GM21423 (cell line): ENCODE measurements at regions not wholly inside any gene's neighbourhood (a gene's known extent, or its start where the extent isn't known, plus 50 kb on each side); places are given as distances from the start of the nearest gene placed in this dataset.
"Not testable (repeated sequence)": the region's sequence is repeated elsewhere in the genome, so short reads cannot be mapped to it uniquely, and the experiment has no call there.

Experiments
- ATAC-seq: cut with Tn5 transposase; IDR thresholded peaks from one replicate; pipeline ENCODE4 v1.9.1; 2021; ENCODE audit warnings: mild to moderate bottlenecking, moderate library complexity; ENCODE audit not compliant: unreplicated experiment

GRCh38 chr3:152149832-152150231 is 118.9 kb upstream of the MBNL1 start:
- ATAC-seq, result no peak

- no peak for ATAC-seq
Observed at GRCh38 chr3:152151216-152151876, 117.4 kb upstream of the MBNL1 start.

GRCh38 chr3:152151877-152152765 is 116.6 kb upstream of the MBNL1 start:
- not testable (repeated sequence) for ATAC-seq

DNA sequence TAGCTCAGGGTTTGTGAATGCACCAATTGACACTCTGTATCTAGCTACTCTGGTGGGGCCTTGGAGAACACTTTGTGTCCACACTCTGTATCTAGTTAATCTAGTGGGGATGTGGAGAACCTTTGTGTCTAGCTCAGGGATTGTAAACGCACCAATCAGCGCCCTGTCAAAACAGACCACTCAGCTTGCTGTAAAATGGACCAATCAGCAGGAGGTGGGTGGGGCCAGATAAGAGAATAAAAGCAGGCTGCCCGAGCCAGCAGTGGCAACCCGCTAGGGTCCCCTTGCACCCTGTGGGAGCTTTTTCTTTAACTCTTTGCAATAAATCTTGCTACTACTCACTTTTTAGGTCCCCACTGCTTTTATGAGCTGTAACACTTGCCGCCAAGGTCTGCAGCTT is 115.6 kb upstream of the MBNL1 start:
- not testable (repeated sequence) for ATAC-seq

DNA sequence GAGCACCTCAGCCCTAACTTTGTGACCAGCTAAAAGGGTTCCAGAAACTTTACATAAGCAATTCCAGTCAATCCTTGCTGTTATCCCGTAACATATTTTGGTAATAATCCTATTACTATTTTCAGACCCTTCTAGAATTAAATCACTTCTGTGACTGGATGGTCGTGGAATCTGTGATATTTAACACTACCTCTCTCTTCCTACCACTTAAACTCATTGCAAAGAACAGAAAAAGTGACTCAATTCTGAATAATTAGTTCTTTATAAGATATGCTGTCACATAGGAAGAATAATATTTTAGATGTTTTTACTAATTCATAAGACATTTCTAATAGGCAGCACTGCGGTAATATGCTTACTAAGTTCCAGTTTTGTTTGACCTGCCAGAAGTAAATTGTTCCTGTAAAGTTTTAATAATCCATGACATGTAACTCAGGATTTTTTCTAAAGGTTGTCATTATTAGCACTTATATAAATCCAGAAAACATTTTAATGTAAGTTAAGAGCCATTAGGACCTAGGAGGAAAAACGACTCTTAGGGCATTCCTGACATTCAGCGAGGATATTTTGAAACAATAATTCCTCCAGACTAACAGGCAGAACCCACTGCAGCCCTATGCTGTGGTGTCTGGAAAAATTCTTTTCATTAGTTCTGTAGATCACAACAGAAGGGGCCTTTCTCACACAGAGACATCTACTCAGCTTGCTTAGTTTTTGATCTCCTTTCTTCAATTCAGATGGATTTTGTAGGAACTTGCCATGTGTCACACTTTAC is 113.3 kb upstream of the MBNL1 start:
- ATAC-seq, result no peak

DNA sequence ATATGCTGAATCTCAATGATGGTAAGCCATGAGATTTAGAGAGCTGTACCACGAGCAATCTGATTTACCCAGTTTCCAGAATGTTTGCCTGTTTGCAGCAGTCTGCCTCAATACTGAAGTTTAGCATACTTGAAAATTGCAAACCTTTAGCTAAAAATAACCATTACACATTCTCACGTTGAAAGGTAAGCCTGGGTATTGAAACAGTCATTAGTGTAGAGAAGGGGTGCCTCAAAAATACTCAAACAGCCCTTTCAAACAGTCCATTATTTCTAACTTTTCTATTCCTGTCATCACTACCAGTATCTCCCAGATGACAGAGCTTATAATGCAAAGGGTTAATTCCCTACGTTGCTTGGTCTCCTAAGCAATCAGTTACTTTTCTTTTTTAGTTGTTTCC is 111.8 kb upstream of the MBNL1 start:
- no peak for ATAC-seq

- no peak for ATAC-seq
Observed at GRCh38 chr3:152157337-152157736, 111.4 kb upstream of the MBNL1 start.

- no peak for ATAC-seq
Observed at GRCh38 chr3:152159328-152159727, 109.4 kb upstream of the MBNL1 start.

DNA sequence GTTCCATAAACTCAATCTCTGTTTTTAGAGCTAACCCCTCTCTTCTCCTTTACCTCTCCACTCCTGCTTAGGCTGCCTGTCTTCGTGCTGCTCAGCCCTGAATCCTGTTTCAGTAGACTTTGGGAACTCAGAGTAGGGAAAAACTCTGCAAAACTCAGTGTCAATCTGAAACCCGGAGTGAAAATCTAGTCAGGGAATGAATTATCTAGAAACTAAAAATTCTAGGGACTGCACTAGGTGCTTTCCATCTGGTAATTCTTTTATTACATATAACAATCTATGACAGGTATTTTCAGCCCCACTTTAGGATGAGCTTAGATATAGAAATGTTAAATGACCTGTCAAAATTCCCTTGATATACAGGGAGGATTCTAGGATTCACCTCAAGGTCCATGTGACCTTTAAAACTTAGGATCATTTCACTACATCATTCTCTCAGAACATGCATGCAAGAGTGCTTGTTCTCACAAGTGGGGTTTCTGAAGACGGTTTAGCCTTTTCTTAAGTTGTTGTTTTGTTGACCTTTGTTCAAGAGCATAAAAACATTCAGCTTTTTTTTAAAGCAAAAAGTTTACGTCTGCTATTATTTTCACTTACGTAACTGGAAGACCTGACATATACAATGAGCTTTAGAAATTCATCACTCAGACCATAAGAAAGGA is 108.2 kb upstream of the MBNL1 start:
- no peak for ATAC-seq

- ATAC-seq, result no peak
Observed at GRCh38 chr3:152172460-152172859, 96.3 kb upstream of the MBNL1 start.

DNA sequence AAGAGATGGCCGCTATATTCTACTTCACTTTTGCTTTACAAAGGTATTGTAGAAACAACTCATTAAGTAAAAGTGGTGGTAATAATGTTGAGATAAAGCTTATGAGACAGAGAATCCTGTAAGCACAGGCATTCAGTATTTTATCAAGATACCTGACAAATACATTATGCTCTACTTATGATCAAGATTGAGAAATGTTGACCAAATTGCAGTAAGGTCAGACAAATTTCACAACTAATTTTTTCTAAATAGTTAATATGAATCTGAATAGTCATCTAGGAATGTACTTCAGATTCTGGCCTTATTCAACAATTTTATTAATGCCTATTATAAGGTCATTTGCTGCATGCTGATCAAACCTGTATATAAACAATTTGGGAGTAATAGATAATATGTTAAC is 95.1 kb upstream of the MBNL1 start:
- no peak for ATAC-seq

DNA sequence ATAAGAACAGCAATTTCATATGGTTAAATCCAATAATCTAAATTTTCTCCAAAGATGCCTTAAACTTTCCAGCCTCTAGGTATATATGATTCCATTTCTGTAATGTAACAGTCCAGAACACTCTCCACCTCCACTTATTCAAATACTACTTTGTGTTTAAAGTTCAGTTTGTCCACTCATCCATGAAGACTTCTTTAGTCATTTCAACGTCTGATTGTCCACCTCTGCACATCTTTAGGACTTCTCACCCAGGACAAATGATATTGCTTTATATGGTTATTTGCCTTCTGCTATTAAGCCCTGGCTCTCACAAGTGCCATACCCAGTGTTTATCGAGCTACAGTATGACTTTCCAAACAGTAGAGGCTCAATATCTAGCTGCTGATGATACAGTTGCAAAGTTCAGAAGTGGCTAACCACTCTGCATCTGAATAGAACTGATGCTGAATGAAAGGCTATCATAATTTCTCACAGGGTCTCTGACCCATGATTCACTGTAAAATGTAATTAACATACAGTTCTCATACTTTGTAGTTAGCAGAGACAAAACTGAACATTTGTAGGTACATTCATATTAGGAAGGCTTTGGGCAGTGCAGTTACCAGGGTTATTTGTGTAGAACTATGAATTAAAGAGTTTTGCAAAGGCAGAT is 93.7 kb upstream of the MBNL1 start:
- no peak for ATAC-seq

GRCh38 chr3:152175528-152175889 is 93.2 kb upstream of the MBNL1 start:
- no peak for ATAC-seq

GRCh38 chr3:152176241-152176640 is 92.5 kb upstream of the MBNL1 start:
- no peak for ATAC-seq

DNA sequence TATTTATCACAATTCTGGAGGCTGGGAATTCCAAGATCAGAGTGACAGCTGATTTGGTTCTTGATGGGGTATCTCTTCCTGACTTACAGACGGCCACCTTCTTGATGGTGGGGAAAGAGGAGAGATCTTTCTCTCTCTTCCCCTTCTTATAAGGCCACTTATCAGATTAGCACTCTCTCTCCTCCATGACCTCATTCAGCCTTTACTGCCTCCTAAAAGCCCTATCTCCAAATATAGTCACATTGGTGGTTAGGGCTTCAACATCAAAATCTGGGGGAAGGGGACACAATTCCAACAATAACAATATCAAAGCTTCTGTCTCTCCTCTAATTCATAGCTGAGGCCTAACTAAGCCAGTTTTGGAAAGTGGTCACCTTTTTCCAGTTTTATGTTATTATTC is 91.7 kb upstream of the MBNL1 start:
- no peak for ATAC-seq

DNA sequence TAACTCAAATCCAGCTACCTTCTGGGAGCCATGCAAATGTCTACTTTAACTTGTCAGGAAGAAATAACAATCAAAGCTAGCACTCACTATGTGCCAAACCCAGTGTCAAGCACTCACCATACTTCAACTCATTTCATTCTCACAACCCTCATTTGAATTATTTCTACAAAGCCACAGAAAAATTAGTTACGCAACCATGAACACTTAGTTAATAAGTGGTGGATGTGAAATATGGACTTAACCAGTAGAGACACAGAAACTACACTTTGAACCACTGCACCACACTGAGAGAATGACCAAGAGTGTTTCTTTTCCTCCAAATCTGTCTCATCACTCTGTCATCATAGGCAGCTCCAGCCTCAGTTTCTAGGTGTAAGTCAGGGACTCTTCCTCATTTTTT is 91.0 kb upstream of the MBNL1 start:
- peak; percentile 96 for ATAC-seq

GRCh38 chr3:152183473-152183872 is 85.3 kb upstream of the MBNL1 start:
- peak; percentile 66 for ATAC-seq

DNA sequence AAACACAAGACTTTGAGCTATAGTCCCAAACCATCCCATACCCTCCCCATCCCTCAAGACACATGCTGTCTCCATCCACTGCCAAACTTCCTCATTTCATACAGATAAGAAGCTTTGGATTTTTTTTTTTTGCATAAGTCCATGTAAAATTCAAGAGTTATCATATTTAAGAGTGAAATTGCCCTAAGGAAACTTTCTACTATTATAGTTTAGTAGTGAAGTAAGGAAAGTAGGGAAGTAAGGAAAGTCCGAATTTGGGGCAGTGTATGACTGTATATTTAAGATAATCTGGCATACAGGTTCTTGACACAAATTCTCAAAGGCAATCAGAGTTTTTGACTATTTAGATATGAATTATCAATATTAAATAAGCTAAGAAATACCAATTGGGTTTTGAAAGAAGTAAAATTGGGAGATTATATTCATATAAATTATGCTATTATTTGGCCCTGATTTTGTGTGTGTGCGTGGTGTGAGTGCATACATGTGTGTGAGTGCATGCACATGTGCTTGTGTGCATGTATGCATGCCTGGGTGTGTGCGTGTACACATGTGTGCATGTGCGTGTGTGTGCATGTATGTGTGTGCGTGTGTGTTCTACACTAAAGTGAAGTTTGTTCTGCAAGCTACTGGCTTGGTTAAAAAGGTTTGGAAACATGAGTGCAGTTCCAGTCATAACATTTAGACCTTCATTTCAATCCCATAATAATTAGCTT is 83.6 kb upstream of the MBNL1 start:
- ATAC-seq, result no peak

- no peak for ATAC-seq
Observed at GRCh38 chr3:152185891-152186630, 82.7 kb upstream of the MBNL1 start.
